Right atrium auricular region (tissue), 2 donors: ENCODE measurements at regions not wholly inside any gene's neighbourhood (a gene's known extent, or its start where the extent isn't known, plus 50 kb on each side); places are given as distances from the start of the nearest gene placed in this dataset.

Source experiments
- DNase-seq: peaks from one replicate; pipeline ENCODE4 v3.0.0-alpha.2; 2019; ENCODE audit warnings: low spot score
- H3K27ac ChIP-seq, 2 donors: fragments of 200-600 bp; sonication (generic); 1 replicate in 1 of 2; 2 replicates in 1 of 2; pipeline ENCODE4 v1.5.1; 2016 to 2019
- H3K27me3 ChIP-seq, 2 donors: fragments of 200-600 bp; sonication (generic); one replicate each; pipeline versions ENCODE4 v1.5.1 to v1.6.0; 2017 to 2019
- H3K36me3 ChIP-seq: fragments of 200-600 bp; sonication (generic); one replicate; pipeline ENCODE4 v1.5.1; 2016
- H3K4me1 ChIP-seq, 2 donors: fragments of 200-600 bp; sonication (generic); one replicate each; pipeline versions ENCODE4 v1.5.1 to v1.6.0; 2017 to 2019
- H3K4me3 ChIP-seq, 2 donors: fragments of 200-600 bp; sonication (generic); 1 replicate in 1 of 2; 2 replicates in 1 of 2; pipeline ENCODE4 v1.5.1; 2017 to 2019; ENCODE audit warnings: mild to moderate bottlenecking in 1 of 2, moderate library complexity in 1 of 2
- H3K9me3 ChIP-seq, 2 donors: fragments of 200-600 bp; sonication (generic); one replicate each; pipeline ENCODE4 v1.5.1; 2019
- TF ChIP-seq, protein P1 (sequence below), 2 donors: fragments of 200-600 bp; sonication (generic); IDR thresholded peaks; one replicate each; pipeline ENCODE4 v1.5.1; 2019; ENCODE audit warnings: antibody characterized with exemption in 2 of 2

DNA sequence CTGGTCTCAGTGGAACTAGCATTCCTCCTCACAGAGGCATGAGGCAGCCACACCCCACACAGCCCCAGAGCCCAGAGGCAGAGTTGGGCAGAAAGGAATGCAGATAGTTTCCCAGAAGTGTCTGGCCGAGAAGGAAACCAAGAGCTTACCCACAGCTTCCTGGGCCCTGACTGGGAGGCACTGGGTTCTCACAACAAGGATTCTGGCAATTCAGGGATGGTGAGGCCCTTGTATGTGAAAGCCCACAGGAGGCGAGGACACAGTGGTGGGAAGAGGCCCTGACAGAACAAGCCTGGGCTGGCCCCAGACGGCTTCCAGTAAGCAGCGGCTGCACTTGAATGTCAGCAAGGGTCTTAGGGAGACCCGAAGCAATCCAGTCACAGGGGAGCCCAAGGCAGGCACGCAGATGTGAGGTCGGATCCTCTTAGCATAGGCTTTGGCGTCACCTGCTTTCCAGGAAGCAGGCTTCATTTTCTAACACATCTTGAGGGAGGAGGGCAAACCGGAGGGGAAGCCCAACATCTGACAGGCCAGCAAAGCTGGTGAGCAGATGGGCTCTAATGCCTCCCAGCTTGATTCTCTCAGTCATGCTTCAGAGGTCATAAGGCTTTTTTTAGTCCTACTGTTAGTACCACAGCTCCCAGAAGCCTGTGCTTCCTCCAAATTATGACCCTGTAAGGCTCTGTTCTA is 78.3 kb upstream of the AKIP1 start:
- Histone ChIP-seq H3K4me3 (no peak overlapping the region), H3K27ac (peak overlapping the region; percentile 64 to 65), H3K9me3 (no peaks in the 10 kb centered on the region), H3K36me3 (no peaks in the 10 kb centered on the region), H3K27me3 (no peaks in the 10 kb centered on the region), H3K4me1 (peaks cover 0 to 19% of the 10 kb centered on the region in 2 donors)
- TF ChIP-seq, protein P1, sequence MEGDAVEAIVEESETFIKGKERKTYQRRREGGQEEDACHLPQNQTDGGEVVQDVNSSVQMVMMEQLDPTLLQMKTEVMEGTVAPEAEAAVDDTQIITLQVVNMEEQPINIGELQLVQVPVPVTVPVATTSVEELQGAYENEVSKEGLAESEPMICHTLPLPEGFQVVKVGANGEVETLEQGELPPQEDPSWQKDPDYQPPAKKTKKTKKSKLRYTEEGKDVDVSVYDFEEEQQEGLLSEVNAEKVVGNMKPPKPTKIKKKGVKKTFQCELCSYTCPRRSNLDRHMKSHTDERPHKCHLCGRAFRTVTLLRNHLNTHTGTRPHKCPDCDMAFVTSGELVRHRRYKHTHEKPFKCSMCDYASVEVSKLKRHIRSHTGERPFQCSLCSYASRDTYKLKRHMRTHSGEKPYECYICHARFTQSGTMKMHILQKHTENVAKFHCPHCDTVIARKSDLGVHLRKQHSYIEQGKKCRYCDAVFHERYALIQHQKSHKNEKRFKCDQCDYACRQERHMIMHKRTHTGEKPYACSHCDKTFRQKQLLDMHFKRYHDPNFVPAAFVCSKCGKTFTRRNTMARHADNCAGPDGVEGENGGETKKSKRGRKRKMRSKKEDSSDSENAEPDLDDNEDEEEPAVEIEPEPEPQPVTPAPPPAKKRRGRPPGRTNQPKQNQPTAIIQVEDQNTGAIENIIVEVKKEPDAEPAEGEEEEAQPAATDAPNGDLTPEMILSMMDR (IDR thresholded peaks at IDR 0.05), result no peak
- DNase-seq, result no peak

GRCh38 chr11:8833568-8834315 is 77.2 kb upstream of the AKIP1 start:
- no peaks in the 10 kb centered on the region for H3K9me3 ChIP-seq
- no peaks in the 10 kb centered on the region for H3K27me3 ChIP-seq
- DNase-seq, result no peak
- peaks cover 0 to 29% of the 10 kb centered on the region in 2 donors for H3K4me1 ChIP-seq
- no peak overlapping the region for H3K4me3 ChIP-seq
- H3K36me3 ChIP-seq, result no peaks in the 10 kb centered on the region
- TF ChIP-seq, protein P1 (IDR thresholded peaks at IDR 0.05), result no peak
- H3K27ac ChIP-seq, result peak overlapping the region in 1 of 2 donors; percentile 65

- peaks cover 0 to 35% of the 10 kb centered on the region in 2 donors for H3K4me1 ChIP-seq
- no peaks in the 10 kb centered on the region for H3K27me3 ChIP-seq
- TF ChIP-seq, protein P1 (IDR thresholded peaks at IDR 0.05), result no peak
- no peak overlapping the region for H3K27ac ChIP-seq
- no peak for DNase-seq
- H3K36me3 ChIP-seq, result no peaks in the 10 kb centered on the region
- no peak overlapping the region for H3K4me3 ChIP-seq
- H3K9me3 ChIP-seq, result no peaks in the 10 kb centered on the region
These were observed 76.6 kb upstream of the AKIP1 start for GRCh38 chr11:8834379-8834778.

GRCh38 chr11:8838248-8838647 is 72.7 kb upstream of the AKIP1 start:
- TF ChIP-seq, protein P1 (IDR thresholded peaks at IDR 0.05), result no peak
- Histone ChIP-seq H3K4me1 (peaks cover 0 to 40% of the 10 kb centered on the region in 2 donors), H3K27me3 (no peaks in the 10 kb centered on the region), H3K36me3 (no peaks in the 10 kb centered on the region), H3K27ac (peak overlapping the region; percentile 32 to 56), H3K9me3 (no peaks in the 10 kb centered on the region), H3K4me3 (no peak overlapping the region)
- DNase-seq, result no peak

DNA sequence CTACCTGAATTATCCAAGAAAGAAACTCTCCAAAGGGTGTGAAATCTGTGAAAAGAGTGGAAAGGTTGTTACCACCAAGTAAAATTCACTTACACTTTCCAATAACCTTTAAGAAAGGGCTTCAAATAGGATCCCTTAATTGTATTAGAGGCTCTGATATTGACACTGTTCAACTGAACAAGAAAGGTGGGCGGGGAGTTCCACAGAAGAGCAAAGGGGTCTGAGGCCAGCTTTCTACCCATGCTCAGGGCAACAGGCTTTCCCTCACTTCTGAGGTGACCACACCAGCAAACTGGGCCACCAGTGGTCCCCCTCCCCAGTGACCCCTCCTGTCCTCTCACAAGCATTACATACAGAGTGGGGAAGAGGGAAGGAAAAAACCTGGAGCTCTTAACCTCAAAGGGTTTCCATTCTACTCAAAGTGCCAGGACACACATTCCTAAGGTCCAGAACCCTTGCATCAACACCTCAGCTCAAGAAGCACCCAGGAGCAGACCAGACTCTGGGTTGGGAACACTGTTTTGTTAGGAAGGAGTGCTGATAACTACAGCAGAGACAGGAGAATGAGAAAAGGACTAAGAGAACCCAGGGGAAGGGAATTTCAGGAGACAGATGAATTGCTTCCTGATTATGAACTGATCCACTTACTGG is 71.6 kb upstream of the AKIP1 start:
- TF ChIP-seq, protein P1 (IDR thresholded peaks at IDR 0.05), result no peak
- H3K36me3 ChIP-seq, result no peaks in the 10 kb centered on the region
- no peaks in the 10 kb centered on the region for H3K9me3 ChIP-seq
- H3K27me3 ChIP-seq, result no peaks in the 10 kb centered on the region
- peaks cover 0 to 32% of the 10 kb centered on the region in 2 donors for H3K4me1 ChIP-seq
- DNase-seq, result no peak
- peak overlapping the region; percentile 23 to 56 for H3K27ac ChIP-seq
- H3K4me3 ChIP-seq, result no peak overlapping the region
